ENCODE measurements at regions not wholly inside any gene's neighbourhood (a gene's known extent, or its start where the extent isn't known, plus 50 kb on each side); places are given as distances from the start of the nearest gene placed in this dataset.

DNA sequence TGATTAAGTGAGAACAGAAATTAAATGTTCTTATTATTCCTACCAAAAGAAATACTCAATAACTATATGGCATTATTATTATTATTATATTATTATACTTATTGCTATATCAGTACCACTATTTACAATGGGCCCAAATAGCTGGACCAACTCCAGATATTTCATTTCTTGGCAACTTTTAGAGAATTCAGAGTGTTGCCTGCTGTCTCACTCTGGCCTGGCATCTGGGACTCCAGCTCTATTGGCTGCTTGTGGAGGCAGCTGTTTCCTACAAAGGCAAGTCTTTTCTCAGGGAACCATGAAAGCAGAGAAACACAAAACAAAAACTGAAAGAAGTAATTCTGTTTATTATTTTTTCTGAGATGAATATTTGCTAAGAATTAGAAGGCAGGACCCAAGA, 105.1 kb upstream of the SORCS1 start:
- ChIA-PET CTCF (no interaction called here), POLR2A (no interaction called here)
- DNase-seq (ENCODE audit: low spot score), result no peak
- Mint-ChIP-seq H3K4me1 (no peaks in the 10 kb centered on the region), H3K27ac (no peak overlapping the region), H3K9me3 (no peaks in the 10 kb centered on the region), H3K36me3 (no peaks in the 10 kb centered on the region), H3K27me3 (ENCODE audit: low read depth) (no peaks in the 10 kb centered on the region), H3K4me3 (no peak overlapping the region)
- no peak for ATAC-seq
- no peak for TF ChIP-seq FOXK1 (CRISPR knock-in tag; IDR thresholded peaks at IDR 0.05)
- TF ChIP-seq FOXJ3 (CRISPR knock-in tag; IDR thresholded peaks at IDR 0.05; ENCODE audit: borderline replicate concordance), result no peak
- TF ChIP-seq GTF2I (CRISPR knock-in tag; conservative IDR thresholded peaks at IDR 0.05), result no peak
- TF ChIP-seq, protein P1, sequence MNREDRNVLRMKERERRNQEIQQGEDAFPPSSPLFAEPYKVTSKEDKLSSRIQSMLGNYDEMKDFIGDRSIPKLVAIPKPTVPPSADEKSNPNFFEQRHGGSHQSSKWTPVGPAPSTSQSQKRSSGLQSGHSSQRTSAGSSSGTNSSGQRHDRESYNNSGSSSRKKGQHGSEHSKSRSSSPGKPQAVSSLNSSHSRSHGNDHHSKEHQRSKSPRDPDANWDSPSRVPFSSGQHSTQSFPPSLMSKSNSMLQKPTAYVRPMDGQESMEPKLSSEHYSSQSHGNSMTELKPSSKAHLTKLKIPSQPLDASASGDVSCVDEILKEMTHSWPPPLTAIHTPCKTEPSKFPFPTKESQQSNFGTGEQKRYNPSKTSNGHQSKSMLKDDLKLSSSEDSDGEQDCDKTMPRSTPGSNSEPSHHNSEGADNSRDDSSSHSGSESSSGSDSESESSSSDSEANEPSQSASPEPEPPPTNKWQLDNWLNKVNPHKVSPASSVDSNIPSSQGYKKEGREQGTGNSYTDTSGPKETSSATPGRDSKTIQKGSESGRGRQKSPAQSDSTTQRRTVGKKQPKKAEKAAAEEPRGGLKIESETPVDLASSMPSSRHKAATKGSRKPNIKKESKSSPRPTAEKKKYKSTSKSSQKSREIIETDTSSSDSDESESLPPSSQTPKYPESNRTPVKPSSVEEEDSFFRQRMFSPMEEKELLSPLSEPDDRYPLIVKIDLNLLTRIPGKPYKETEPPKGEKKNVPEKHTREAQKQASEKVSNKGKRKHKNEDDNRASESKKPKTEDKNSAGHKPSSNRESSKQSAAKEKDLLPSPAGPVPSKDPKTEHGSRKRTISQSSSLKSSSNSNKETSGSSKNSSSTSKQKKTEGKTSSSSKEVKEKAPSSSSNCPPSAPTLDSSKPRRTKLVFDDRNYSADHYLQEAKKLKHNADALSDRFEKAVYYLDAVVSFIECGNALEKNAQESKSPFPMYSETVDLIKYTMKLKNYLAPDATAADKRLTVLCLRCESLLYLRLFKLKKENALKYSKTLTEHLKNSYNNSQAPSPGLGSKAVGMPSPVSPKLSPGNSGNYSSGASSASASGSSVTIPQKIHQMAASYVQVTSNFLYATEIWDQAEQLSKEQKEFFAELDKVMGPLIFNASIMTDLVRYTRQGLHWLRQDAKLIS (CRISPR knock-in tag; IDR thresholded peaks at IDR 0.05; ENCODE audit: borderline replicate concordance), result no peak

DNA sequence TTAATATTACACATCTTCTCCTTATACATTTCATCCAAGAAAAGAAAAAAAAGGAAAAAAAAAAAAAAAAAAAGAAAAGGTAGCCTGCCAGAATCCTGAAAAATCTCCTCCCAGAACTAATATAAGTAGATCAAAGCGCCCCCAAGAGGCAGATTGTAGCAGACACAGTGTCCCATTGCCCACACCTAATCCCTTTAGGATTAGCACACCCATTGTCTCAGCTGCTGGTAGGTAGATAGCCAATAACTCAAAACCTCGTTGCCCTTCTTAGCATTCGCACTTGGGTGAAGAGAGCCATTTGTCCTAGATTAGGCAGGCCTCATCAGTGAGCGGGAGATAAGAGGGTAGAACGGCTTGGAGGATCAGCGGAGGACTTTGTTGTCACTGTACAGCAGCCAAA, 100.2 kb upstream of the SORCS1 start:
- DNase-seq (ENCODE audit: low spot score) (peak; percentile 57), ATAC-seq (peak; percentile 99)
- Mint-ChIP-seq H3K4me1 (no peaks in the 10 kb centered on the region), H3K9me3 (no peaks in the 10 kb centered on the region), H3K36me3 (no peaks in the 10 kb centered on the region), H3K27me3 (ENCODE audit: low read depth) (no peaks in the 10 kb centered on the region), H3K27ac (no peak overlapping the region), H3K4me3 (no peak overlapping the region)
- POLR2A ChIA-PET, result no interaction called here
- TF ChIP-seq, protein P2, sequence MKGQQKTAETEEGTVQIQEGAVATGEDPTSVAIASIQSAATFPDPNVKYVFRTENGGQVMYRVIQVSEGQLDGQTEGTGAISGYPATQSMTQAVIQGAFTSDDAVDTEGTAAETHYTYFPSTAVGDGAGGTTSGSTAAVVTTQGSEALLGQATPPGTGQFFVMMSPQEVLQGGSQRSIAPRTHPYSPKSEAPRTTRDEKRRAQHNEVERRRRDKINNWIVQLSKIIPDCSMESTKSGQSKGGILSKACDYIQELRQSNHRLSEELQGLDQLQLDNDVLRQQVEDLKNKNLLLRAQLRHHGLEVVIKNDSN (CRISPR knock-in tag; IDR thresholded peaks at IDR 0.05), result no peak
- TF ChIP-seq TP53 (CRISPR knock-in tag; IDR thresholded peaks at IDR 0.05), result no peak
- TF ChIP-seq, protein P3, sequence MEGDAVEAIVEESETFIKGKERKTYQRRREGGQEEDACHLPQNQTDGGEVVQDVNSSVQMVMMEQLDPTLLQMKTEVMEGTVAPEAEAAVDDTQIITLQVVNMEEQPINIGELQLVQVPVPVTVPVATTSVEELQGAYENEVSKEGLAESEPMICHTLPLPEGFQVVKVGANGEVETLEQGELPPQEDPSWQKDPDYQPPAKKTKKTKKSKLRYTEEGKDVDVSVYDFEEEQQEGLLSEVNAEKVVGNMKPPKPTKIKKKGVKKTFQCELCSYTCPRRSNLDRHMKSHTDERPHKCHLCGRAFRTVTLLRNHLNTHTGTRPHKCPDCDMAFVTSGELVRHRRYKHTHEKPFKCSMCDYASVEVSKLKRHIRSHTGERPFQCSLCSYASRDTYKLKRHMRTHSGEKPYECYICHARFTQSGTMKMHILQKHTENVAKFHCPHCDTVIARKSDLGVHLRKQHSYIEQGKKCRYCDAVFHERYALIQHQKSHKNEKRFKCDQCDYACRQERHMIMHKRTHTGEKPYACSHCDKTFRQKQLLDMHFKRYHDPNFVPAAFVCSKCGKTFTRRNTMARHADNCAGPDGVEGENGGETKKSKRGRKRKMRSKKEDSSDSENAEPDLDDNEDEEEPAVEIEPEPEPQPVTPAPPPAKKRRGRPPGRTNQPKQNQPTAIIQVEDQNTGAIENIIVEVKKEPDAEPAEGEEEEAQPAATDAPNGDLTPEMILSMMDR (IDR thresholded peaks at IDR 0.05), result peak; percentile 24; the same call in 1 of the 2 replicates
- CTCF ChIA-PET, result interaction anchor here (0.6 to 1.5 kb wide), 16 partner anchors 9 to 1878 kb away, joined by 3 to 5 read pairs (median 4); partner anchors contain the start of gene SORCS1

DNA sequence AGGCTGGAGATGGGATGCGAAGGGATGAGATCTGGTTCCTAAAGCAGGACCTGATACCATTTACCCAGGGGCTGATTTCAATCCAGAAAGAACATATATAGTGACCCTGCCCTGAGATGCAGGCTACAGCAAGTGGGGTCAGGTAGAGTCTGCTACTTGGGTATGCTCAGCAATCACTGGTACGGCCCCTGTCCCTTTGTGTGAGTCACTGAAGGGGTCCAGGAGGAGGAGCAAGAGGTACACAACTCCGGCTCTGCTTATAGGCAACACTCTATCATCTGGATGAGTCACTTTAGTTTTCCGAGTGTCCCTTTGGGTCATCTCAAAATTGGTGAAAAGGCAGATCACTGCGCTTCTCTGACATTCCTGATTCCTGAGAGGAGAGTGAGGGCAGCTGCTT, 79.6 kb upstream of the SORCS1 start:
- Mint-ChIP-seq H3K27me3 (ENCODE audit: low read depth) (no peaks in the 10 kb centered on the region), H3K4me1 (no peaks in the 10 kb centered on the region), H3K9me3 (no peaks in the 10 kb centered on the region), H3K36me3 (no peaks in the 10 kb centered on the region), H3K4me3 (no peak overlapping the region), H3K27ac (no peak overlapping the region)
- ChIA-PET POLR2A (no interaction called here), CTCF (no interaction called here)
- TF ChIP-seq, protein P4, sequence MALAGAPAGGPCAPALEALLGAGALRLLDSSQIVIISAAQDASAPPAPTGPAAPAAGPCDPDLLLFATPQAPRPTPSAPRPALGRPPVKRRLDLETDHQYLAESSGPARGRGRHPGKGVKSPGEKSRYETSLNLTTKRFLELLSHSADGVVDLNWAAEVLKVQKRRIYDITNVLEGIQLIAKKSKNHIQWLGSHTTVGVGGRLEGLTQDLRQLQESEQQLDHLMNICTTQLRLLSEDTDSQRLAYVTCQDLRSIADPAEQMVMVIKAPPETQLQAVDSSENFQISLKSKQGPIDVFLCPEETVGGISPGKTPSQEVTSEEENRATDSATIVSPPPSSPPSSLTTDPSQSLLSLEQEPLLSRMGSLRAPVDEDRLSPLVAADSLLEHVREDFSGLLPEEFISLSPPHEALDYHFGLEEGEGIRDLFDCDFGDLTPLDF (CRISPR knock-in tag; IDR thresholded peaks at IDR 0.05), result no peak
- TF ChIP-seq, protein P5, sequence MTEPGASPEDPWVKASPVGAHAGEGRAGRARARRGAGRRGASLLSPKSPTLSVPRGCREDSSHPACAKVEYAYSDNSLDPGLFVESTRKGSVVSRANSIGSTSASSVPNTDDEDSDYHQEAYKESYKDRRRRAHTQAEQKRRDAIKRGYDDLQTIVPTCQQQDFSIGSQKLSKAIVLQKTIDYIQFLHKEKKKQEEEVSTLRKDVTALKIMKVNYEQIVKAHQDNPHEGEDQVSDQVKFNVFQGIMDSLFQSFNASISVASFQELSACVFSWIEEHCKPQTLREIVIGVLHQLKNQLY (CRISPR knock-in tag; IDR thresholded peaks at IDR 0.05), result no peak
- DNase-seq (ENCODE audit: low spot score), result no peak
- ATAC-seq, result peak; percentile 55; the same call in 1 of the 2 replicates

DNA sequence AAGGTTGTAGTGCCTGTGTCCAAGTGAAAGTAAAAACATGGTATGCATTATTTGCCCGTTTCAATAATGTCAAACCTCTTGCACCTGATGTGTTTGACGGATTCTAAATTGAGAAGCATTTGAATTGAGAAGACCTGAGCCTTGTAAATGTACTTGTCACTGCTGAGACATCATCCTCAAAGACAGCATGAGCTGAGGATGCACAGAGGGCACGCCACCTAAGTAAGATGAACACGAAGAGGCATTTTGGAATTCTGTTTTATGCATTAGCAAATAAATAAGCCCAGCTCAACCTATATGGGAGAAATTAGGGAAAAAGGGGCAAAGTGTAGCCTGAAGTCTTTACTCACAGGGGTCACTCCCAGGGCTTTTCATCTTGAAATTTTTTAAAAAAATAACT, 73.8 kb upstream of the SORCS1 start:
- ATAC-seq (no peak), DNase-seq (ENCODE audit: low spot score) (no peak)
- TF ChIP-seq HMGA2 (CRISPR knock-in tag; IDR thresholded peaks at IDR 0.05) (no peak), ZBTB21 (CRISPR knock-in tag; IDR thresholded peaks at IDR 0.05; ENCODE audit: borderline replicate concordance) (no peak)
- Mint-ChIP-seq H3K9me3 (peaks cover 9% of the 10 kb centered on the region; the same call in 1 of the 2 replicates), H3K4me1 (no peaks in the 10 kb centered on the region), H3K27ac (no peak overlapping the region), H3K4me3 (no peak overlapping the region), H3K27me3 (ENCODE audit: low read depth) (no peaks in the 10 kb centered on the region), H3K36me3 (no peaks in the 10 kb centered on the region)
- POLR2A ChIA-PET, result no interaction called here
- CTCF ChIA-PET, result no interaction called here

Data from WTC11 (cell line).